Dermis microvascular lymphatic vessel endothelial cell (primary cell): ENCODE measurements at regions not wholly inside any gene's neighbourhood (a gene's known extent, or its start where the extent isn't known, plus 50 kb on each side); places are given as distances from the start of the nearest gene placed in this dataset.
A peak's percentile ranks its signal among the peaks of the same experiment; 100 is the strongest.

ENCODE experiments used
- DNase-seq, 2 donors: peaks; one replicate each; pipeline versions ENCODE4 v3.0.0 to v3.0.0-alpha.2; 2010; ENCODE audit warnings: low read depth in 2 of 2

DNA sequence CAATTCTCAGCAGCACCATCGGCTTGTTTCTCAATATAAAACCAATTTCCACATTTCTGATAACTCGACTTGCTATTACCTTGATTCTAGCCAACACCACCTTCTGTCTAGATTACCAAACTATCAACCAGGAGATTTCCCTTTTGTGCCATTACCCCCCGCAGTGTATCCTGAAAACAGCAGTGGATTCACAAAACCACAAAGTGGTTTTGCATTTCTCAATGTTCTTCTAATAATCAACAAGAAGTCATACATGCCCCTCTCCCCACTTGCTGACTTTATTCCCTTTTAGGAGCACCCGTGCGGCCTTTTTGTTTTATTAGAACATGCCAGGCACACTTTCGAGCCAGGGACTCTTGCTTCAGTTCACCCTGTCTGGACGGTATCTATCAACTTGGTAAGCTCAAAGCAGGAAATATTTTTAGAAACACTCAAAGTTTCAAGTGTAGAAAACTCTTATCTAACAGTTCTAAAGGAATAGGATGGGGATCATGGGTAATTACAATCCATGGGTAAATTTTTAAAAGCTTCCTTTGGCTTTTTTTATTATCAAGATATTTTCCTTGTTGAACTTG, 967.4 kb downstream of the EFNB2 start:
- no peak for DNase-seq

DNA sequence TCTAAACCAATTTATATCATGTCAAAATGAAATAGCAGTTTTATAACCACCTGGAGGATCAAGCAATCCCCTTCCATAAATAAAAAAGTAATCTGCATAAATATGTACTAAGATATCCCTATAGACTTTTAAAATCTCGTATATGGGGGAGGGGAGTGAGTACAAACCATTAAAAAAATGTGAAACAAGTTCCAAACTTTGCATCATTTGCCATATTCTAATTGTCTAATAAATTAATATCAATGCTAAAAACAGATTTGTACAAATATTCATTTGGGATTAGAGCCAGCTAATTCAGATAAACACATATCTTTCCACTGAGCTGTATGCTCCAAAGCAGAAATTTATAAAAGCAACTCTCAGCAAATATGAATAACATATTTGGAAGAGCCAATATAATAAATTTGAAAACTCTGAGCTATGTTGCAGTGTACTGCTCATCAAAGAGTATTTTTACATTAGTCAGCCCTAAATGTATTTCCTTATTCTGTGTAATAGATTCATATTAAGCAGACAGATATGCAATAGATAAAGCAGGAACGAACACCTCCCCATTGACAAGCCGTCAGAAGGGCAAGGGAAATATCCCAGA, 970.2 kb downstream of the EFNB2 start:
- no peak for DNase-seq

DNA sequence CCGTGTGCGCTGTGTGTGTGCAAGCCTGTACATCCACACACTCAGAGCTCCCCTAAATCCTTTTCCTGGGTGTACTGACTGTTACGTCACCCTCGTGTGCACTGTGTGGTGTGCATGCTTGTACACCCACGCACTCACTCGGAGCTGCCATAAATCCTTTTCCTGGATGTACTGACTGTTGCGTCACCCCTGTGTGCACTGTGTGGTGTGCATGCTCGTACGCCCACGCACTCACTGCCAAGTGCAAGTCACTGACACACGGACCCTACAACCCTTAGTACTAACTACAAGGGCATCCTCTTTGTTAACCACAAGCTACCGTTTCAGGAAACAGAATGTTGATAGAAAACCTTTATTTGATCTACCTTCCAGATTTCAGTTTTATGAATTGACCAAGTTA, 983.4 kb downstream of the EFNB2 start:
- DNase-seq = no peak

GRCh38 chr13:105547851-105548250, 987.6 kb downstream of the EFNB2 start:
- DNase-seq = no peak

DNA sequence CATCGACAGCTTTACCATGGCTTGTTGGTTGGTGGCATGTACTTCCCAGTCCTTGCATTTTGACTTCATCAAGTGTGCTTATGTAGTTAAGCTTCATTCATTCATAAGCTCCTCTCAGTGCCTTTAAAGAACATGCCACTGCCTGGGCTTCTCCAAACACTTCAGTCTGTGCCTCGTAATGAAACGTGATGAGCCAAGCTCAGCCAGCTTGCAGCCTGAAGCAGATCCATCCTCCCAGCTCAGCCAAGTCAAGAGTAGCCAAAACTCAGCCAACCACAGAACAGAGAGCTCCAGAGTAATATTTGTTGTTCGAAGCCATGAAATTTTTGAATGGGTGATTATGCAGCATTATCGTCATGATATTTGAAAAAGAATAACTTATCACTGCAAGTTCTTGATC, 989.7 kb downstream of the EFNB2 start:
- DNase-seq = no peak

DNA sequence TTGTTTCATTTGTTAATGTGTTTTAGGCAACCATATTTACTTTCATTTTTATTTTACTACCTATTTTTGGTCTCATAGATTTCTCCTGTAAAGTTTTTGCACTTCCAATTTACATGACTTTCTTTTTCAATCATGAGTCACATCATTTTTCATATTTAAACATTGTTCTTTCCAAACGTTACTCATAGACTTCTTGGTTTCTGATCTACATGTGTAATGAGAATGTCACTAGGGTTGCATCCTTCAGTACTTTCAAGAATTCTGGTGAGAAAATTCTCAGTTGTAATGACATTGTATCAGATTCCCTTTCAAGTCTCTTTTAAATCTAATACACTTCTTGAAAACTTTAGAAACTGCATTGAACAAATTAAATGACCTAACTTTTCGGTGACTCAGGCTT, 991.7 kb downstream of the EFNB2 start:
- no peak for DNase-seq

GRCh38 chr13:105541565-105541964, 993.9 kb downstream of the EFNB2 start:
- no peak for DNase-seq

- no peak for DNase-seq
Observed at GRCh38 chr13:105538346-105538745, 997.1 kb downstream of the EFNB2 start.

DNA sequence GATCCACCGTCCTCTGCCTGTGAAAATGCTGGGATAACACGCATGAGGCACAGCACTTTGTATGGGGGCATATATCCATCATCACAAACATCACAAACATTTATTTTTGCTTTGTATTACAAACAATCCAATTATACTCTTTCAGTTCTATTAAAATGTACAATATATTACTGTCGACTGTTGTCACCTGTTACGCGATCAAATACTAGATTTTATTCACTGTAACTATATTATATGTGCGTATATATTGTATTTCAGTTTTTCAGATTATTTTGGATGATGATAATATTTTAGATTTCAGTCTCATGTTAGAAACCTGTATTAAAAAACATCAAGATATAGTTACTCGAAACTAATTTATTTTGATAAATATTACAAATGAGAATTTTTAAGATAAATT, 998.3 kb downstream of the EFNB2 start:
- DNase-seq = no peak

- DNase-seq = no peak
Observed at GRCh38 chr13:105530468-105530867, 1005.0 kb downstream of the EFNB2 start.

- no peak for DNase-seq
Observed at GRCh38 chr13:105527127-105527526, 1008.3 kb downstream of the EFNB2 start.

DNA sequence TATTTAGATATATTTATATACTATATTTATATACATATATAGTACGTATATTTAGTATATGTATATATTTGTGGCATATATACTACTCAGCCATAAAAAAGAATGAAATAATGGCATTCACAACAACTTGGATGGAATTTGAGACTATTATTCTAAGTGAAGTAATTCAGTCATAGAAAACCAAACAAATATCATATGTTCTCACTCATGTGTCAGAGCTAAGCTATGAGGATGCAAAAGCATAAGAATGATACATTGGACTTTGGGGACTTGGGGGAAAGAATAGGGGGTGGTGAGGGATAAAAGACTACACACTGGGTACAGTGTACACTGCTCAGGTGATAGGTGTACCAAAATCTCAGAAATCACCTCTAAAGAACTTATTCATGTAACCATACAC, 1015.7 kb downstream of the EFNB2 start:
- no peak for DNase-seq

GRCh38 chr13:105518086-105518485, 1017.4 kb downstream of the EFNB2 start:
- DNase-seq = no peak

- no peak for DNase-seq
Observed at GRCh38 chr13:105514401-105514800, 1021.1 kb downstream of the EFNB2 start.

DNA sequence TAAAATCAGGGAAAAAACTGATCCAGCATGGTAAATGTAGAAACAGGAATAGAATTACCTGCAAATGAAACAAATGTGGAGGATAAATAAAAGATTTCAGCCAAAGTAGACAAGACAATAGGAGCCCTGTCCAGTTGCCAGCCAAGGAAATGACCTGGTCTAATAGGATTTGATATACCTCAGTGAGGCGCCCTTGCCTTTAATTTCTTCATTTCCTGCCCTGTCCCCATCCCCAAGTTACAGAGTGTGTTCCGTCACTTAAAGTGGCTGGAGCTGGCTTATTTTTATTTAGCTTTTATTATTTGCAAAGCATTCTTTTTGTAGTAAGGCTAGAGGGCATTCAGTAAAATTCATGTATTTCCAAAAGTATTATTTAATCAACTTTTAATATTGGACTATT, 1022.0 kb downstream of the EFNB2 start:
- peak in 1 of 2 donors; percentile 20 for DNase-seq

- no peak for DNase-seq
Observed at GRCh38 chr13:105509981-105510762, 1025.3 kb downstream of the EFNB2 start.

GRCh38 chr13:105506463-105506862, 1029.0 kb downstream of the EFNB2 start:
- no peak for DNase-seq

DNA sequence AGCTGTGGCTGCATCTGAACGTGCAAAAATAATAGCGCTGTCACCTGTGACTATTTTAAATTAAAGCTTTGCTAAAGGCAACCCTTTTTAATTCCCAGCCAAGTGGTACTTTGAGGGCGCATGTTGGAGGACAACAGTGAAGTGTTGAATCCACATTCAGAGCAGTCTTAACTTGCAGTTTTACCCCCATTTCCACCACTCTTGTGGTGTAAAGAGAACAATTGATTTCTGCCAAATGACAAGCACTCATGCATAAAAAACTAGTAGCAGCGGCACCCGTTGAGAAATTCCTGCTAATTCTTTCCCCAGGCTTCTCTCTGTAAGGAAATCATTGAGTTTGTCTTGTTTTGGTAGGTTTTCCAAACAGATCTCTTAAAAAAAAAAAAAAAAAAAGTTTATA, 1033.3 kb downstream of the EFNB2 start:
- no peak for DNase-seq

GRCh38 chr13:105497597-105497996, 1037.9 kb downstream of the EFNB2 start:
- DNase-seq = no peak

DNA sequence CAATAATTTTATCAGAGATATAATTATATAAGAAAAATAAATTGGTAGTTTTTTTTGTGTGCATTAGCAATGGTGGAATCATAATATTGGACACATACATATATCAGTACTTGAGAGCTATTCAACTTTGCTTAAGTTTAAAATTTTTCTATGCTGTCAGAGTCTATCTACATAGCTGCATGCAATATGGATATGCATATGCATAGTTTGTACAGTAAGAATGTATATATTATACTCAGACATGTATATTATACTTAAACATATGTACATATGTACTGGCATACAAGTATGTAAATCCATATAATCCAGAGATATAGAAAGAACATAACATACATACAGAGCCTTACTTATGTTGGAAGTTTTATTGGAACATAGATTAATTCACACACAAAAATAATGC, 1043.2 kb downstream of the EFNB2 start:
- DNase-seq = no peak

GRCh38 chr13:105491345-105491744, 1044.1 kb downstream of the EFNB2 start:
- DNase-seq = no peak

DNA sequence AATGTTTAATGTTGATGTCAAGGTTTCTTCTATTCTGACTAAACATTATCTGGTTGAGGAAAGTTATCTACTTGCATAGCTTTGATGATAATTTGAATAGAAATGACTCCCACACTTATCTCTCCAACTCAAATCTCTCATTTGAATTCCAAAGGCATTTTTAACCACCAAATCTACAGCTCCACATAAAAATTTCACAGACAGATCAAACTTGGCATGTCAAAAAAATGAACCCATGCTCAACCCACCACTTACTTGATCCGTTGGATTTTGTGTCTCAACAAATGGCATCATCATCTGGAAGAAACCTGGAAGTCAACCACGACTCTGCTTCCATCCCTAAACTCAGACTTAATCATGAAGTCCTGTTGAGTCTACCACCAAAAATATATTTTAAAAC, 1050.4 kb downstream of the EFNB2 start:
- no peak for DNase-seq

DNA sequence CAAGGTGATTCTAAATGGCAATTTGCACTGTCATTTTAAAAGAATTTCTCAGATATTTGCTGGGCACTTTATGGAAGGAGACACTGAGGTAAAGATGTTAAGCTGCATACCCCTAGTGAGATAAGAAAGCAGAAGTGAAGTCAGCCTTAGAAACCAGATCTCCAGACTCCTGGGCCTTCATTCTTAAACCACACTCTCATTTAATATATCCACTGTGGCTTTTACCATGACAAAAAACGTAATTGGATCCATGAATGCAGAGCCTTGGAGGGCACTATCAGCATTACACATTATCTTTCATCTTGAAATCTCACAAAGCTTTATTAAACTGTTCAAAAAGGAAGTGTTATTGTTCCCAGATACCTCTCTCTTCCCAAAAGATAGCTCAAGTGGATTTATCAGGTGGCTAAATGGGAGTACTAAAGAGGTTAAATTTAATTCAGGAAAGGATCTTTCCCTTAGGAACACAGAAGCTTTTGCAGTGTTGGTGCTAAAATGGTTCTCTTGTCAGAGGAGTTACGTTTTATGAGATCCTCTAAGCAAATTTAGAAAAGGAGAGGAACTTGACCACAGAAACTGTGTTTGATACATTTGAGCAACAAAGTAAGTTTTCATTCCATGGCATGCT, 1060.4 kb downstream of the EFNB2 start:
- DNase-seq = no peak
